Neuronal stem cell (in vitro differentiated cells): ENCODE measurements at regions not wholly inside any gene's neighbourhood (a gene's known extent, or its start where the extent isn't known, plus 50 kb on each side); places are given as distances from the start of the nearest gene placed in this dataset.

ENCODE experiments used
- DNase-seq: peaks from one replicate; pipeline ENCODE4 v3.0.0-alpha.2; 2013; ENCODE audit warnings: low spot score
- H2AFZ ChIP-seq: one replicate; pipeline ENCODE4 v1.6.1; 2013; ENCODE audit warnings: mild to moderate bottlenecking, low read length, inconsistent platforms
- H2AK5ac ChIP-seq: 2 replicates; pipeline ENCODE4 v1.6.1; 2013; ENCODE audit warnings: low read depth, mild to moderate bottlenecking, inconsistent platforms, low read length, moderate library complexity, mixed read lengths
- H2BK120ac ChIP-seq: 2 replicates; pipeline ENCODE4 v1.6.1; 2013; ENCODE audit warnings: low read depth, mild to moderate bottlenecking, inconsistent platforms, low read length, moderate library complexity, mixed read lengths
- H2BK12ac ChIP-seq: one replicate; pipeline ENCODE4 v1.6.1; 2013; ENCODE audit warnings: low read length, inconsistent platforms
- H2BK15ac ChIP-seq: 2 replicates; pipeline ENCODE4 v1.6.1; 2013; ENCODE audit warnings: mild to moderate bottlenecking, low read length, inconsistent platforms, mixed read lengths
- H2BK5ac ChIP-seq: one replicate; pipeline ENCODE4 v1.6.1; 2013; ENCODE audit warnings: inconsistent platforms, mild to moderate bottlenecking, low read length, moderate library complexity
- H3K14ac ChIP-seq: one replicate; pipeline ENCODE4 v1.6.1; 2013; ENCODE audit warnings: low read length, inconsistent platforms
- H3K18ac ChIP-seq: 2 replicates; pipeline ENCODE4 v1.6.1; 2013; ENCODE audit warnings: low read length, inconsistent platforms
- H3K23ac ChIP-seq: 2 replicates; pipeline ENCODE4 v1.6.1; 2013; ENCODE audit warnings: low read depth, mild to moderate bottlenecking, mixed read lengths, low read length, inconsistent platforms; ENCODE audit not compliant: poor library complexity
- H3K27ac ChIP-seq: replicated peaks from 3 replicates; pipeline ENCODE4 v1.5.1; 2013; ENCODE audit warnings: low read length, inconsistent platforms
- H3K27me3 ChIP-seq, 3 experiments: 2 replicates each; pipeline ENCODE4 v1.6.1; 2013; ENCODE audit warnings: low read length in 3 of 3, mild to moderate bottlenecking in 2 of 3, inconsistent platforms in 1 of 3, low read depth in 1 of 3, mixed read lengths in 1 of 3, moderate library complexity in 1 of 3; ENCODE audit not compliant: control insufficient read depth in 3 of 3, insufficient read depth in 3 of 3
- H3K36me3 ChIP-seq, 2 donors: replicated peaks in 1 of 2; 2 replicates each; pipeline ENCODE4 v1.6.1; 2013; ENCODE audit warnings: low read length in 2 of 2; ENCODE audit not compliant: control insufficient read depth in 2 of 2, insufficient read depth in 2 of 2
- H3K4ac ChIP-seq: 2 replicates; pipeline ENCODE4 v1.6.1; 2013; ENCODE audit warnings: inconsistent platforms, mild to moderate bottlenecking, low read length, moderate library complexity
- H3K4me1 ChIP-seq, 2 donors: 1 replicate in 1 of 2; 2 replicates in 1 of 2; pipeline ENCODE4 v1.6.1; 2013; ENCODE audit warnings: low read length in 2 of 2, low read depth in 1 of 2; ENCODE audit not compliant: control insufficient read depth in 2 of 2, insufficient read depth in 1 of 2
- H3K4me2 ChIP-seq: one replicate; pipeline ENCODE4 v1.6.1; 2013; ENCODE audit warnings: mild to moderate bottlenecking, low read length, inconsistent platforms; ENCODE audit not compliant: insufficient read depth, poor library complexity, severe bottlenecking
- H3K4me3 ChIP-seq, 2 donors: 2 replicates each; pipeline ENCODE4 v1.5.1; 2013; ENCODE audit warnings: low read length in 2 of 2, mild to moderate bottlenecking in 2 of 2, inconsistent platforms in 1 of 2, moderate library complexity in 1 of 2
- H3K79me1 ChIP-seq: one replicate; pipeline ENCODE4 v1.6.1; 2013; ENCODE audit warnings: low read depth, mild to moderate bottlenecking, inconsistent platforms, low read length, moderate library complexity
- H3K9ac ChIP-seq: one replicate; pipeline ENCODE4 v1.6.1; 2013; ENCODE audit warnings: mild to moderate bottlenecking, low read depth, low read length, inconsistent platforms; ENCODE audit not compliant: poor library complexity
- H3K9me3 ChIP-seq, 2 donors: replicated peaks in 1 of 2; 2 replicates each; pipeline versions ENCODE3 to v1.6.1; 2013; ENCODE audit warnings: low read length in 2 of 2, mild to moderate bottlenecking in 2 of 2, inconsistent platforms in 1 of 2, low read depth in 1 of 2, mixed read lengths in 1 of 2, moderate library complexity in 1 of 2; ENCODE audit not compliant: control insufficient read depth in 2 of 2, insufficient read depth in 1 of 2
- H4K8ac ChIP-seq: one replicate; pipeline ENCODE4 v1.6.1; 2013; ENCODE audit warnings: low read depth, mild to moderate bottlenecking, inconsistent platforms, low read length, moderate library complexity
- H4K91ac ChIP-seq: one replicate; pipeline ENCODE4 v1.6.1; 2013; ENCODE audit warnings: low read length, low read depth, mild to moderate bottlenecking, inconsistent platforms; ENCODE audit not compliant: poor library complexity
- WGBS, 2 donors: extraction: QIAGEN DNeasy Blood & Tissue Kit; methylation state at CpG; one replicate each; pipeline ENCODE4 v1.1.7; 2013; ENCODE audit warnings: missing lambda C conversion rate in 2 of 2, mixed read lengths in 1 of 2; ENCODE audit not compliant: insufficient read length in 2 of 2, insufficient replicate concordance in 1 of 2; ENCODE audit errors: extremely low coverage in 2 of 2; 5-methylcytosine and 5-hydroxymethylcytosine counted together

DNA sequence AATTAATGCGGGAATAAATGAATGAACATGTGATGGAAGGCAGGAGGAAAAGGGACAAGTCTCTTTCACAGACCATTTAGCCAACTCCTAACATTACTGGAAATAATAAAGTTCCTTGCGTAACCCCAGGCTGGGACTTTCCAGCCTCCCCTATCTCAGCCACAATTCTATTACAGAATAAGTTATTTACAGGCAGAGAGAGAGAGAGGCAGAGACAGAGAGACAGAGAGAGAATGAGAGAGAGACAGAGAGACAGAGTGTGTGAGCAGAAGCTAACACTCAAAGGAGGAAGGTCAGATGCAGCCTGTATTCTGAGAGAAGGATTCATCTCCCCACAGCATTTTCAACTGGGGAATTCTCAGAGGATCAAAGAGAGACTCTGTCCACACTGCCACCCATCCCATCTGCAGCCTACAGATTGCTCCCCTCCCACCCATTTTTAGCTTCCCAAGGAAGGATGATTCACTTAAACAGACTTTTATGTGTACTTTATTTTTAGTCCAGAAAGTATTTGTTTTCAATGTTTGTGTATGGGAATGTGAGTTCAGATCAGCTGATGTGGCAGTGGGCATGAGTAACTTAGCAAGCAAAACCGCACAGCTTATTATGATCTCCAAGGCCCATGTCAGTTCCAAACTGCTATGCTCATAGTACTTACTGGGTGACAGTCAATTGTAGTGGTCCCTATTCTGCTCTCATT is 165.7 kb downstream of the CAND1 start:
- no peak overlapping the region for H3K4ac ChIP-seq
- H3K9ac ChIP-seq, result no peak overlapping the region
- no peak overlapping the region for H2BK15ac ChIP-seq
- no peak overlapping the region for H2BK120ac ChIP-seq
- peaks cover 0 to 3% of the 10 kb centered on the region in 2 donors for H3K4me1 ChIP-seq
- no peak overlapping the region for H4K8ac ChIP-seq
- H3K4me2 ChIP-seq, result no peak overlapping the region
- no peaks in the 10 kb centered on the region for H3K79me1 ChIP-seq
- H3K23ac ChIP-seq, result no peak overlapping the region
- H3K9me3 ChIP-seq, result no peaks in the 10 kb centered on the region
- H4K91ac ChIP-seq, result no peak overlapping the region
- H2AFZ ChIP-seq, result no peak overlapping the region
- H3K27ac ChIP-seq, result no peak overlapping the region
- no peaks in the 10 kb centered on the region for H3K36me3 ChIP-seq
- H2BK12ac ChIP-seq, result no peak overlapping the region
- no peak overlapping the region for H2BK5ac ChIP-seq
- no peak for DNase-seq
- H3K14ac ChIP-seq, result no peak overlapping the region
- no peak overlapping the region for H3K18ac ChIP-seq
- WGBS, 2 donors, result no CpG with 5 or more reads among the region's 3 CpGs
- peaks cover 0 to 4% (median 0%) of the 10 kb centered on the region in 3 experiments for H3K27me3 ChIP-seq
- no peak overlapping the region for H2AK5ac ChIP-seq
- H3K4me3 ChIP-seq, result no peak overlapping the region

DNA sequence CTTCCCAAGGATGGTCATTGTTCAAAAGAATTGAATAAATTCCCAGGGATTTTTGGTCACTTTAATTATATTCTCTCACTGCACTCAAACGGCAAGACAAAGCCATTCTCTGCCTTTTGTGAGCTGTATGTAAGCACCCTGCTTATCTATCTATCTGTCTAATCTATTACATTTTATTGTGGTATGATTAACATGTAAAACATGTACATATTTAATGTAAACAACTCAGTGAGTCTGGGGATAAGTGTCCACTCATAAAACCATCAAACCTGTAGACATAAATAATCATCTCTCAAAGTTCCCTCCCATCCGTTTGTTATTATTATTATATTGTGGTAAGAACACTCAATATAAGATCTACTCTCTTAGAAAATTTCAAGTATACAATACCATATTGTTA is 167.1 kb downstream of the CAND1 start:
- H2BK15ac ChIP-seq, result no peak overlapping the region
- H2AK5ac ChIP-seq, result no peak overlapping the region
- no peaks in the 10 kb centered on the region for H3K9me3 ChIP-seq
- no peak overlapping the region for H3K9ac ChIP-seq
- peaks cover 0 to 2% (median 0%) of the 10 kb centered on the region in 3 experiments for H3K27me3 ChIP-seq
- H3K4me2 ChIP-seq, result no peak overlapping the region
- no peak overlapping the region for H2BK12ac ChIP-seq
- no peak overlapping the region for H4K8ac ChIP-seq
- H3K4ac ChIP-seq, result no peak overlapping the region
- no peak overlapping the region for H2AFZ ChIP-seq
- no peak overlapping the region for H4K91ac ChIP-seq
- H3K27ac ChIP-seq, result no peak overlapping the region
- no peaks in the 10 kb centered on the region for H3K79me1 ChIP-seq
- no peak overlapping the region for H3K18ac ChIP-seq
- no peak overlapping the region for H3K14ac ChIP-seq
- no CpG with 5 or more reads among the region's 2 CpGs for WGBS, 2 donors
- no peak overlapping the region for H2BK120ac ChIP-seq
- peaks cover 0 to 3% of the 10 kb centered on the region in 2 donors for H3K4me1 ChIP-seq
- no peak overlapping the region for H3K23ac ChIP-seq
- no peaks in the 10 kb centered on the region for H3K36me3 ChIP-seq
- H2BK5ac ChIP-seq, result no peak overlapping the region
- no peak for DNase-seq
- H3K4me3 ChIP-seq, result no peak overlapping the region

DNA sequence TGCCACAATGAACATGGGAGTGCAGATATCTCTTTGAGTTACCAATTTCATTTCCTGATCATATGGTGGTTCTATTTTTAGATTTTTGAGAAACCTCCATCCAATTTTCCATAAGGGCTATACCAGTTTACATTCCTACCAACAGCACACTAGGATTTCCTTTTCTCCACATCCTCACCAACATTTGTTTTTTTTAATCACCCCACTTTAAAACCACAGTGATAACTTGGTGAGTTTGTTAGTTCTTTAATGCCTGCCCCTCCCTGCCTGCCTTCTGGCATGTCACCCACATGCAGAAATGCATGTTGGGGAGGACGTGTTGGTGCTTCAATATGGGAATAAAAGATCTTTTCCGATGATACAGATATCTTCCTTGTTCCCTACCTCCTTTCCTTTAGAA is 167.9 kb downstream of the CAND1 start:
- H3K9ac ChIP-seq, result no peak overlapping the region
- no peak overlapping the region for H3K14ac ChIP-seq
- no peak overlapping the region for H4K91ac ChIP-seq
- no peak overlapping the region for H2AFZ ChIP-seq
- no peak overlapping the region for H3K27ac ChIP-seq
- DNase-seq, result no peak
- H2BK120ac ChIP-seq, result no peak overlapping the region
- peaks cover 0 to 4% of the 10 kb centered on the region in 2 donors for H3K4me1 ChIP-seq
- H3K9me3 ChIP-seq, result no peaks in the 10 kb centered on the region
- H2BK15ac ChIP-seq, result no peak overlapping the region
- H4K8ac ChIP-seq, result no peak overlapping the region
- no peaks in the 10 kb centered on the region for H3K36me3 ChIP-seq
- no CpG with 5 or more reads among the region's 2 CpGs for WGBS, 2 donors
- H3K4ac ChIP-seq, result no peak overlapping the region
- no peak overlapping the region for H3K18ac ChIP-seq
- no peak overlapping the region for H3K23ac ChIP-seq
- no peaks in the 10 kb centered on the region for H3K79me1 ChIP-seq
- no peaks in the 10 kb centered on the region for H3K27me3 ChIP-seq
- no peak overlapping the region for H3K4me3 ChIP-seq
- no peak overlapping the region for H2BK12ac ChIP-seq
- H2BK5ac ChIP-seq, result no peak overlapping the region
- H3K4me2 ChIP-seq, result no peak overlapping the region
- no peak overlapping the region for H2AK5ac ChIP-seq

DNA sequence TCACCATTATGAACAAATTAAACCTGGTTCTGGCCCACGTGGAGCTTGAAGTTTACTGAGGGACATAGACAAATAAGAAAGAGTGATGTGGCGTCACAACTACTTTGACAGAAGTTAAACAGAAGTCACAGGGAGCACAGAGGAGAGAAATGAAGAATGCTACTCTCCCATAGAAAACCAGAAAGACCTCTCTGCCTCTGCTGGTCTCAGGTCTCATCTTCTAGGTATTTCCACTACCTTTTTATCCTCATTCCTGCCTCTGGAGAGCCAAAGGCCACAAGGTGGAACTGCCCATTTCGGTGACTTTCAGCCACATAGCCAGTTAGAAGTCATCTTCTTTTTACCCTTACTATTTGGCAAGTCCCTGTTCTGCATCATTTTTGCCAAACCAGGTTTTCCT is 170.5 kb downstream of the CAND1 start:
- no peak overlapping the region for H2BK12ac ChIP-seq
- H3K9ac ChIP-seq, result no peak overlapping the region
- no peak overlapping the region for H2BK15ac ChIP-seq
- no peak overlapping the region for H3K4me3 ChIP-seq
- no peaks in the 10 kb centered on the region for H3K36me3 ChIP-seq
- H3K9me3 ChIP-seq, result no peaks in the 10 kb centered on the region
- no peak overlapping the region for H2BK5ac ChIP-seq
- H3K14ac ChIP-seq, result no peak overlapping the region
- H4K91ac ChIP-seq, result no peak overlapping the region
- WGBS, 2 donors, result no CpG with 5 or more reads among the region's 3 CpGs
- no peak overlapping the region for H3K18ac ChIP-seq
- H2AK5ac ChIP-seq, result no peak overlapping the region
- H3K27ac ChIP-seq, result no peak overlapping the region
- H2BK120ac ChIP-seq, result no peak overlapping the region
- no peak overlapping the region for H2AFZ ChIP-seq
- no peak overlapping the region for H3K23ac ChIP-seq
- no peak overlapping the region for H3K4me2 ChIP-seq
- DNase-seq, result no peak
- H3K79me1 ChIP-seq, result no peaks in the 10 kb centered on the region
- H4K8ac ChIP-seq, result no peak overlapping the region
- H3K4ac ChIP-seq, result no peak overlapping the region
- H3K4me1 ChIP-seq, result peaks cover 0 to 4% of the 10 kb centered on the region in 2 donors
- no peaks in the 10 kb centered on the region for H3K27me3 ChIP-seq
